Hepatocyte (in vitro differentiated cells): ENCODE measurements at regions not wholly inside any gene's neighbourhood (a gene's known extent, or its start where the extent isn't known, plus 50 kb on each side); places are given as distances from the start of the nearest gene placed in this dataset.

ENCODE experiments used
- DNase-seq: peaks from one replicate; pipeline ENCODE4 v3.0.0-alpha.2; 2016; ENCODE audit warnings: low spot score
- H2AFZ ChIP-seq: fragments of 200-600 bp; sonication (generic); 2 replicates; pipeline ENCODE4 v1.6.0; 2016; ENCODE audit warnings: antibody characterized with exemption, mild to moderate bottlenecking
- H3K27ac ChIP-seq: fragments of 200-600 bp; sonication (generic); 2 replicates; pipeline ENCODE4 v1.5.1; 2016; ENCODE audit warnings: mild to moderate bottlenecking
- H3K27me3 ChIP-seq: fragments of 200-600 bp; sonication (generic); 2 replicates; pipeline ENCODE4 v1.6.1; 2016
- H3K36me3 ChIP-seq: fragments of 200-600 bp; sonication (generic); replicated peaks from 2 replicates; pipeline ENCODE4 v1.5.1; 2016; ENCODE audit warnings: low read depth; ENCODE audit not compliant: insufficient read depth
- H3K4me1 ChIP-seq: fragments of 200-600 bp; sonication (generic); 2 replicates; pipeline ENCODE4 v1.5.1; 2016; ENCODE audit warnings: mild to moderate bottlenecking, moderate library complexity; ENCODE audit not compliant: insufficient read depth
- H3K4me2 ChIP-seq: fragments of 200-600 bp; sonication (generic); 2 replicates; pipeline ENCODE4 v1.6.0; 2016
- H3K4me3 ChIP-seq: fragments of 200-600 bp; sonication (generic); 2 replicates; pipeline ENCODE4 v1.5.1; 2016; ENCODE audit warnings: mild to moderate bottlenecking
- H3K79me2 ChIP-seq: fragments of 200-600 bp; sonication (generic); 2 replicates; pipeline ENCODE4 v1.6.0; 2017; ENCODE audit warnings: mild to moderate bottlenecking
- H3K9me2 ChIP-seq: fragments of 200-600 bp; sonication (generic); replicated peaks from 2 replicates; pipeline ENCODE4 v1.6.0; 2017; ENCODE audit warnings: mild to moderate bottlenecking; ENCODE audit not compliant: insufficient read depth
- H3K9me3 ChIP-seq: fragments of 200-600 bp; sonication (generic); 2 replicates; pipeline ENCODE4 v1.5.1; 2016; ENCODE audit warnings: low read depth, mild to moderate bottlenecking
- H4K20me1 ChIP-seq: fragments of 200-600 bp; sonication (generic); 2 replicates; pipeline ENCODE4 v1.6.0; 2016; ENCODE audit warnings: mild to moderate bottlenecking; ENCODE audit not compliant: insufficient read depth, poor library complexity, severe bottlenecking
- CTCF ChIP-seq: fragments of 200-600 bp; sonication (generic); IDR thresholded peaks from 2 replicates; pipeline ENCODE4 v1.5.1; 2016; ENCODE audit warnings: antibody characterized with exemption, mild to moderate bottlenecking; ENCODE audit not compliant: poor library complexity
- EZH2 ChIP-seq: fragments of 200-600 bp; sonication (generic); IDR thresholded peaks from 2 replicates; pipeline ENCODE4 v1.6.1; 2016; ENCODE audit warnings: antibody characterized with exemption, mild to moderate bottlenecking, borderline replicate concordance
- EZH2phosphoT487 ChIP-seq: fragments of 200-600 bp; sonication (generic); IDR thresholded peaks from one replicate; pipeline ENCODE4 v1.6.1; 2018; ENCODE audit warnings: antibody characterized with exemption, mild to moderate bottlenecking, low read depth, moderate library complexity; ENCODE audit not compliant: unreplicated experiment, severe bottlenecking
- WGBS: methylation state at CpG from one replicate; pipeline ENCODE4 v1.1.6; 2016; ENCODE audit warnings: low lambda C conversion rate; ENCODE audit errors: missing lambda C conversion rate; 5-methylcytosine and 5-hydroxymethylcytosine counted together

GRCh38 chr18:41602034-41602433 is 353.0 kb upstream of the PIK3C3 start:
- Histone ChIP-seq H3K9me3 (no peaks in the 10 kb centered on the region), H4K20me1 (no peaks in the 10 kb centered on the region), H3K36me3 (no peaks in the 10 kb centered on the region), H3K27ac (no peak overlapping the region), H3K79me2 (no peaks in the 10 kb centered on the region), H2AFZ (no peak overlapping the region), H3K4me3 (no peak overlapping the region), H3K27me3 (no peaks in the 10 kb centered on the region), H3K4me2 (no peak overlapping the region), H3K9me2 (no peaks in the 10 kb centered on the region), H3K4me1 (peaks cover 4% of the 10 kb centered on the region)
- WGBS: 69% methylated on average over 4 of the region's 4 CpGs
- TF ChIP-seq EZH2phosphoT487 (no peak), EZH2 (no peak), CTCF (no peak)
- no peak for DNase-seq

GRCh38 chr18:41600693-41601391 is 354.2 kb upstream of the PIK3C3 start:
- WGBS: 87% methylated on average over 3 of the region's 3 CpGs
- Histone ChIP-seq H3K36me3 (no peaks in the 10 kb centered on the region), H3K9me2 (no peaks in the 10 kb centered on the region), H3K27me3 (no peaks in the 10 kb centered on the region), H3K4me2 (no peak overlapping the region), H3K9me3 (no peaks in the 10 kb centered on the region), H3K4me3 (no peak overlapping the region), H3K4me1 (peaks cover 4% of the 10 kb centered on the region), H3K27ac (no peak overlapping the region), H2AFZ (no peak overlapping the region), H4K20me1 (no peaks in the 10 kb centered on the region), H3K79me2 (no peaks in the 10 kb centered on the region)
- TF ChIP-seq CTCF: no peak
- TF ChIP-seq EZH2: no peak
- no peak for TF ChIP-seq EZH2phosphoT487
- no peak for DNase-seq

- no peaks in the 10 kb centered on the region for H3K36me3 ChIP-seq
- 39% methylated on average over 3 of the region's 3 CpGs for WGBS
Measured at GRCh38 chr18:41599466-41599865, 355.6 kb upstream of the PIK3C3 start.

More at GRCh38 chr18:41599466-41599865, 355.6 kb upstream of the PIK3C3 start:
- Histone ChIP-seq H3K9me2 (no peaks in the 10 kb centered on the region), H3K9me3 (no peaks in the 10 kb centered on the region), H3K4me1 (peaks cover 4% of the 10 kb centered on the region), H3K4me3 (no peak overlapping the region), H3K27me3 (no peaks in the 10 kb centered on the region), H3K79me2 (no peaks in the 10 kb centered on the region), H4K20me1 (no peaks in the 10 kb centered on the region), H2AFZ (no peak overlapping the region), H3K27ac (no peak overlapping the region), H3K4me2 (no peak overlapping the region)
- TF ChIP-seq EZH2phosphoT487: no peak
- no peak for TF ChIP-seq CTCF
- no peak for TF ChIP-seq EZH2
- peak; percentile 13 for DNase-seq
